ENCODE measurements at regions not wholly inside any gene's neighbourhood (a gene's known extent, or its start where the extent isn't known, plus 50 kb on each side); places are given as distances from the start of the nearest gene placed in this dataset.

GRCh38 chr14:38330275-38330674 lies 74.4 kb upstream of the CLEC14A start (continued):
- no peak for TF ChIP-seq CHD7 (IDR thresholded peaks at IDR 0.05; ENCODE audit: insufficient replicate concordance, low read length)
- no peak for TF ChIP-seq JUN (IDR thresholded peaks at IDR 0.05; ENCODE audit: low read depth, low read length)
- TF ChIP-seq RBBP5 (IDR thresholded peaks at IDR 0.05; ENCODE audit: borderline replicate concordance, low read depth, low read length), result no peak
- no peak for TF ChIP-seq KDM5A (IDR thresholded peaks at IDR 0.05; ENCODE audit: low read length)

Measured in H1 (cell line).